ENCODE measurements at regions not wholly inside any gene's neighbourhood (a gene's known extent, or its start where the extent isn't known, plus 50 kb on each side); places are given as distances from the start of the nearest gene placed in this dataset.

GRCh38 chr2:13877571-13877970, 754.9 kb upstream of the LRATD1 start:
- no peak for DNase-seq (ENCODE audit: low spot score)

GRCh38 chr2:13884291-13884976, 748.1 kb upstream of the LRATD1 start:
- no peak for DNase-seq (ENCODE audit: low spot score)

GRCh38 chr2:13901526-13901925, 731.0 kb upstream of the LRATD1 start:
- no peak for DNase-seq (ENCODE audit: low spot score)

GRCh38 chr2:13905831-13906230, 726.7 kb upstream of the LRATD1 start:
- DNase-seq (ENCODE audit: low spot score) = no peak

GRCh38 chr2:13916066-13916465, 716.5 kb upstream of the LRATD1 start:
- DNase-seq (ENCODE audit: low spot score) = no peak

- DNase-seq (ENCODE audit: low spot score) = no peak
Measured at GRCh38 chr2:13917958-13918357, 714.6 kb upstream of the LRATD1 start.

- DNase-seq (ENCODE audit: low spot score) = no peak
Measured at GRCh38 chr2:13919981-13920382, 712.5 kb upstream of the LRATD1 start.

- no peak for DNase-seq (ENCODE audit: low spot score)
Measured at GRCh38 chr2:13921245-13921644, 711.3 kb upstream of the LRATD1 start.

GRCh38 chr2:13923823-13924222, 708.7 kb upstream of the LRATD1 start:
- no peak for DNase-seq (ENCODE audit: low spot score)

- DNase-seq (ENCODE audit: low spot score) = no peak
Measured at GRCh38 chr2:13942111-13942510, 690.4 kb upstream of the LRATD1 start.

GRCh38 chr2:13950761-13951160, 681.8 kb upstream of the LRATD1 start:
- no peak for DNase-seq (ENCODE audit: low spot score)

- no peak for DNase-seq (ENCODE audit: low spot score)
Measured at GRCh38 chr2:13968811-13969210, 663.7 kb upstream of the LRATD1 start.

- no peak for DNase-seq (ENCODE audit: low spot score)
Measured at GRCh38 chr2:13986119-13986720, 646.3 kb upstream of the LRATD1 start.

- DNase-seq (ENCODE audit: low spot score) = no peak
Measured at GRCh38 chr2:13996527-13996926, 636.0 kb upstream of the LRATD1 start.

GRCh38 chr2:14011190-14011589, 621.3 kb upstream of the LRATD1 start:
- no peak for DNase-seq (ENCODE audit: low spot score)

- no peak for DNase-seq (ENCODE audit: low spot score)
Measured at GRCh38 chr2:14015113-14015630, 617.3 kb upstream of the LRATD1 start.

- no peak for DNase-seq (ENCODE audit: low spot score)
Measured at GRCh38 chr2:14016289-14016955, 616.1 kb upstream of the LRATD1 start.

GRCh38 chr2:14018620-14019019, 613.9 kb upstream of the LRATD1 start:
- no peak for DNase-seq (ENCODE audit: low spot score)

GRCh38 chr2:14023558-14023957, 609.0 kb upstream of the LRATD1 start:
- no peak for DNase-seq (ENCODE audit: low spot score)

- DNase-seq (ENCODE audit: low spot score) = no peak
Measured at GRCh38 chr2:14039134-14039533, 593.4 kb upstream of the LRATD1 start.

- no peak for DNase-seq (ENCODE audit: low spot score)
Measured at GRCh38 chr2:14047491-14047890, 585.0 kb upstream of the LRATD1 start.

GRCh38 chr2:14051401-14051800, 581.1 kb upstream of the LRATD1 start:
- DNase-seq (ENCODE audit: low spot score) = no peak

- no peak for DNase-seq (ENCODE audit: low spot score)
Measured at GRCh38 chr2:14053105-14053504, 579.4 kb upstream of the LRATD1 start.

Data from GM03348 (cell line).